ENCODE measurements at regions not wholly inside any gene's neighbourhood (a gene's known extent, or its start where the extent isn't known, plus 50 kb on each side); places are given as distances from the start of the nearest gene placed in this dataset.

GRCh38 chr9:32300373-32300772 is 84.1 kb upstream of the ACO1 start:
- in situ Hi-C loops (cut with MboI; ENCODE audit: low sequenced_read_pairs): no loop called here

- in situ Hi-C loops (cut with MboI; ENCODE audit: low sequenced_read_pairs): no loop called here
These were observed 79.9 kb upstream of the ACO1 start for GRCh38 chr9:32304495-32304894.

GRCh38 chr9:32306006-32306405 is 78.4 kb upstream of the ACO1 start:
- in situ Hi-C loops (cut with MboI; ENCODE audit: low sequenced_read_pairs): no loop called here

- in situ Hi-C loops (cut with MboI; ENCODE audit: low sequenced_read_pairs): no loop called here
These were observed 65.0 kb upstream of the ACO1 start for GRCh38 chr9:32319312-32319929.

GRCh38 chr9:32322622-32323021 is 61.8 kb upstream of the ACO1 start:
- in situ Hi-C loops (cut with MboI; ENCODE audit: low sequenced_read_pairs): no loop called here

GRCh38 chr9:32326146-32326545 is 58.3 kb upstream of the ACO1 start:
- in situ Hi-C loops (cut with MboI; ENCODE audit: low sequenced_read_pairs): no loop called here

GRCh38 chr9:32331240-32331639 is 53.2 kb upstream of the ACO1 start:
- in situ Hi-C loops (cut with MboI; ENCODE audit: low sequenced_read_pairs): no loop called here

- in situ Hi-C loops (cut with MboI; ENCODE audit: low sequenced_read_pairs): no loop called here
These were observed 50.3 kb upstream of the ACO1 start for GRCh38 chr9:32334112-32334511.

All from HL-60/S4 (cell line).